B cell (primary cell): ENCODE measurements at regions not wholly inside any gene's neighbourhood (a gene's known extent, or its start where the extent isn't known, plus 50 kb on each side); places are given as distances from the start of the nearest gene placed in this dataset.

Source experiments
- ATAC-seq: fragments of 200-7000 bp; cut with Tn5 transposase; one replicate; pipeline ENCODE4 v1.10.0; 2021; ENCODE audit warnings: low read depth, mild to moderate bottlenecking, moderate number of reproducible peaks, moderate library complexity
- CTCF ChIA-PET: fragments of 350-600 bp; sonication (Branson Sonifier 250); formaldehyde crosslinking; loops from one replicate; lab custom pipeline; 2021; ENCODE audit warnings: antibody characterized with exemption, inconsistent platforms; lab: Charles Lee
- POLR2A ChIA-PET: fragments of 350-600 bp; sonication (Branson Sonifier 250); formaldehyde crosslinking; loops from one replicate; lab custom pipeline; 2021; ENCODE audit warnings: antibody characterized with exemption; lab: Charles Lee
- DNase-seq: peaks from one replicate; pipeline ENCODE4 v3.0.0; 2013
- H2AFZ ChIP-seq: 2 replicates; pipeline ENCODE4 v1.6.1; 2012; ENCODE audit warnings: mild to moderate bottlenecking, low read depth, low read length; ENCODE audit not compliant: insufficient read depth, poor library complexity, severe bottlenecking
- H3K27ac ChIP-seq, 2 donors: 1 replicate in 1 of 2; 2 replicates in 1 of 2; pipeline ENCODE4 v1.5.1; 2012 to 2013; ENCODE audit warnings: low read length in 2 of 2, mild to moderate bottlenecking in 2 of 2, moderate library complexity in 1 of 2
- H3K27me3 ChIP-seq, 4 experiments: fragments of 200-600 bp in 1 of 4; sonication (generic) in 1 of 4; replicated peaks in 1 of 4; 1 replicate in 2 of 4; 2 replicates in 2 of 4; pipeline versions ENCODE4 v1.6.1 to v1.7.0; 2013 to 2016; ENCODE audit warnings: low read length in 3 of 4, mild to moderate bottlenecking in 2 of 4, mixed read lengths in 1 of 4, moderate library complexity in 1 of 4; ENCODE audit not compliant: insufficient read depth in 4 of 4, control insufficient read depth in 3 of 4; ENCODE audit errors: control extremely low read depth in 1 of 4
- H3K36me3 ChIP-seq, 2 experiments: replicated peaks in 1 of 2; 1 replicate in 1 of 2; 2 replicates in 1 of 2; pipeline versions ENCODE4 v1.6.1 to v1.7.1; 2013; ENCODE audit warnings: low read length in 1 of 2; ENCODE audit not compliant: insufficient read depth in 2 of 2, control insufficient read depth in 1 of 2; ENCODE audit errors: control extremely low read depth in 1 of 2, extremely low read depth in 1 of 2
- H3K4me1 ChIP-seq, 2 donors: fragments of 200-600 bp in 1 of 2; sonication (generic) in 1 of 2; 1 replicate in 1 of 2; 2 replicates in 1 of 2; pipeline versions ENCODE4 v1.5.1 to v1.6.1; 2013 to 2017; ENCODE audit warnings: low read length in 2 of 2; ENCODE audit not compliant: control insufficient read depth in 2 of 2, insufficient read depth in 2 of 2
- H3K4me2 ChIP-seq: replicated peaks from 2 replicates; pipeline ENCODE3; 2012; ENCODE audit warnings: mild to moderate bottlenecking, low read depth, low read length; ENCODE audit not compliant: poor library complexity, severe bottlenecking
- H3K4me3 ChIP-seq, 5 experiments: fragments of 200-600 bp in 1 of 5; sonication (generic) in 1 of 5; 1 replicate in 3 of 5; 2 replicates in 2 of 5; pipeline versions ENCODE4 v1.5.1 to v1.7.0; 2011 to 2016; ENCODE audit warnings: low read length in 4 of 5, mild to moderate bottlenecking in 4 of 5, low read depth in 2 of 5, control low read depth in 1 of 5, moderate library complexity in 1 of 5; ENCODE audit not compliant: insufficient read depth in 1 of 5; ENCODE audit errors: control extremely low read depth in 1 of 5, extremely low read depth in 1 of 5
- H3K79me2 ChIP-seq: fragments of 200-600 bp; sonication (generic); one replicate; pipeline ENCODE4 v1.6.0; 2016; ENCODE audit warnings: low read length; ENCODE audit not compliant: control insufficient read depth, insufficient read depth
- H3K9ac ChIP-seq: fragments of 200-600 bp; sonication (generic); 2 replicates; pipeline ENCODE4 v1.6.1; 2017; ENCODE audit warnings: mild to moderate bottlenecking, low read length, moderate library complexity
- H3K9me3 ChIP-seq, 3 donors: one replicate each; pipeline versions ENCODE4 v1.6.1 to v1.7.1; 2013; ENCODE audit warnings: low read length in 2 of 3; ENCODE audit not compliant: control insufficient read depth in 2 of 3, insufficient read depth in 1 of 3; ENCODE audit errors: control extremely low read depth in 1 of 3
- H4K20me1 ChIP-seq: 2 replicates; pipeline ENCODE4 v1.6.0; 2012; ENCODE audit warnings: mild to moderate bottlenecking, low read length; ENCODE audit not compliant: insufficient read depth, control insufficient read depth, poor library complexity, severe bottlenecking
- H3K27ac Mint-ChIP-seq: one replicate; pipeline ENCODE4 v1.8.0; 2021; ENCODE audit warnings: mixed read lengths
- H3K27me3 Mint-ChIP-seq: one replicate; pipeline ENCODE4 v1.8.0; 2021; ENCODE audit warnings: mixed read lengths
- H3K4me1 Mint-ChIP-seq: one replicate; pipeline ENCODE4 v1.8.0; 2021; ENCODE audit warnings: mixed read lengths
- H3K4me3 Mint-ChIP-seq: one replicate; pipeline ENCODE4 v1.8.0; 2021; ENCODE audit warnings: mixed read lengths
- H3K9me3 Mint-ChIP-seq: one replicate; pipeline ENCODE4 v1.8.0; 2022; ENCODE audit warnings: mixed read lengths; ENCODE audit not compliant: insufficient read depth
- EZH2 ChIP-seq: IDR thresholded peaks from 2 replicates; pipeline ENCODE4 v1.6.1; 2012; ENCODE audit warnings: borderline replicate concordance, low read depth, mild to moderate bottlenecking, moderate library complexity, low read length; ENCODE audit not compliant: insufficient read depth, poor library complexity, severe bottlenecking
- WGBS: methylation state at CpG from one replicate; pipeline ENCODE4 v1.1.5; 2013; ENCODE audit warnings: missing lambda C conversion rate; ENCODE audit not compliant: insufficient coverage; 5-methylcytosine and 5-hydroxymethylcytosine counted together
- intact Hi-C: fragments of 100-400 bp; cut with micrococcal nuclease; formaldehyde crosslinking; loops from one replicate; pipeline ENCODE4 v1.10.0; 2022
- TF ChIP-seq, protein P1 (sequence below): fragments of 200-600 bp; IDR thresholded peaks from one replicate; pipeline ENCODE4 v1.8.0; 2022; ENCODE audit warnings: antibody characterized with exemption, mild to moderate bottlenecking

DNA sequence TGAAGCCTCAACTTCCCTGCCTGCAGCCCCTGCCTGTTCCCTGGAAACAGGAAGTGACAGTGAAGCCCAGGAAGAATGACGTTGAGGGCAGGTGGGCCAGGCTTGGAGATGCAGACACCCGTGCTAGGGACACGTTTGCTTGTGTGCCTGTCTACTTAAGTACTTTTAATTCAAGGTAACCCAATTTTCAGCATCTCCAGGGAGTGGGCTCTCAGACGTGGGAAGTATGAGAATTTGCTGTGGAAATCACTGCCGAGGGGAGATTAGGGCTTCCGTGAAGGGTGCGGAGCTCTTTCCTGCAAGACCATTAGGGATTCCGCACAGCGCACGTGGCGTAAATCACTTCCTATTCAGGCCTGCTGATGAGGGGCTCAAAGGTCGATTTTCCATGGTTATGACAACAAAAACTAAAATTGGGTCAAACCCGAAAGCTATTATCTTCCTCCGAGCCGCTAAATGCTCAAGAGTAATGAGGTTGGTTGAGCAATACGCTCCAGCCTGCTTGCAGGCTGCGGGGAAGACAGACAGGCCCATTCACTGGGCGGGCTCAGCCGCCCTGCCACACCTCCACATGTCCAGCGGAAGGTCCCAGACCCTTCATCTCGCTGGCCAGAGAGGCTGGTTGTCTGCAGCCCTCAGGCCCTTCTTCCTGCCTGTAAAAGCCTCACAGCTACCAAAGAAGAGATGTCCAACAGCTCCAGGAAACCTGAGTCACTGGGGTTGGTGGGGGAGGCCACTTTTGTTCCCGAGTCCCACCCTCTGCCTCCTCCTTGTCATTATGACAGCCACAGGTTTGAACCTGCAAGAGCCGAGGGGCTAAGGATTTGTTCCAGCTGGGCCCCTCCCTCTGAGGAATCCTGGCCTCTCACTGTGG is 109.9 kb downstream of the RBFOX3 start:
- Mint-ChIP-seq H3K27ac (no peak overlapping the region), H3K4me1 (no peaks in the 10 kb centered on the region), H3K27me3 (peaks cover 37% of the 10 kb centered on the region), H3K9me3 (no peaks in the 10 kb centered on the region), H3K4me3 (no peak overlapping the region)
- intact Hi-C loops = no loop called here
- H3K36me3 ChIP-seq = no peaks in the 10 kb centered on the region
- no peak for DNase-seq
- H3K79me2 ChIP-seq = no peaks in the 10 kb centered on the region
- H3K4me2 ChIP-seq = no peak overlapping the region
- no peak for ATAC-seq
- H2AFZ ChIP-seq = no peak overlapping the region
- no peaks in the 10 kb centered on the region for H4K20me1 ChIP-seq
- 52% methylated on average over 19 of the region's 23 CpGs for WGBS
- no peaks in the 10 kb centered on the region for H3K27me3 ChIP-seq
- no peak overlapping the region for H3K27ac ChIP-seq
- ChIA-PET POLR2A (no interaction called here), CTCF (no interaction called here)
- H3K4me1 ChIP-seq = no peaks in the 10 kb centered on the region
- no peak overlapping the region for H3K9ac ChIP-seq
- TF ChIP-seq, protein P1, sequence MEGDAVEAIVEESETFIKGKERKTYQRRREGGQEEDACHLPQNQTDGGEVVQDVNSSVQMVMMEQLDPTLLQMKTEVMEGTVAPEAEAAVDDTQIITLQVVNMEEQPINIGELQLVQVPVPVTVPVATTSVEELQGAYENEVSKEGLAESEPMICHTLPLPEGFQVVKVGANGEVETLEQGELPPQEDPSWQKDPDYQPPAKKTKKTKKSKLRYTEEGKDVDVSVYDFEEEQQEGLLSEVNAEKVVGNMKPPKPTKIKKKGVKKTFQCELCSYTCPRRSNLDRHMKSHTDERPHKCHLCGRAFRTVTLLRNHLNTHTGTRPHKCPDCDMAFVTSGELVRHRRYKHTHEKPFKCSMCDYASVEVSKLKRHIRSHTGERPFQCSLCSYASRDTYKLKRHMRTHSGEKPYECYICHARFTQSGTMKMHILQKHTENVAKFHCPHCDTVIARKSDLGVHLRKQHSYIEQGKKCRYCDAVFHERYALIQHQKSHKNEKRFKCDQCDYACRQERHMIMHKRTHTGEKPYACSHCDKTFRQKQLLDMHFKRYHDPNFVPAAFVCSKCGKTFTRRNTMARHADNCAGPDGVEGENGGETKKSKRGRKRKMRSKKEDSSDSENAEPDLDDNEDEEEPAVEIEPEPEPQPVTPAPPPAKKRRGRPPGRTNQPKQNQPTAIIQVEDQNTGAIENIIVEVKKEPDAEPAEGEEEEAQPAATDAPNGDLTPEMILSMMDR = no peak
- TF ChIP-seq EZH2 = no peak
- peaks cover 0 to 5% (median 0%) of the 10 kb centered on the region in 3 donors for H3K9me3 ChIP-seq
- no peak overlapping the region for H3K4me3 ChIP-seq

- no peak for DNase-seq
- TF ChIP-seq EZH2 = no peak
- TF ChIP-seq, protein P1 = no peak
- H3K9me3 ChIP-seq = peaks cover 0 to 9% (median 0%) of the 10 kb centered on the region in 3 donors
- Mint-ChIP-seq H3K4me3 (no peak overlapping the region), H3K9me3 (no peaks in the 10 kb centered on the region), H3K27me3 (peaks cover 27% of the 10 kb centered on the region), H3K27ac (no peak overlapping the region), H3K4me1 (no peaks in the 10 kb centered on the region)
- intact Hi-C loops = no loop called here
- H3K4me3 ChIP-seq = no peak overlapping the region
- no peaks in the 10 kb centered on the region for H3K79me2 ChIP-seq
- no peak overlapping the region for H3K27ac ChIP-seq
- no peak overlapping the region for H3K9ac ChIP-seq
- ATAC-seq = no peak
- POLR2A ChIA-PET = no interaction called here
- H4K20me1 ChIP-seq = no peaks in the 10 kb centered on the region
- WGBS = 0% methylated on average over 1 of the region's 1 CpG
- H3K27me3 ChIP-seq = no peaks in the 10 kb centered on the region
- no peak overlapping the region for H3K4me2 ChIP-seq
- H2AFZ ChIP-seq = no peak overlapping the region
- CTCF ChIA-PET = no interaction called here
- no peaks in the 10 kb centered on the region for H3K36me3 ChIP-seq
- H3K4me1 ChIP-seq = no peaks in the 10 kb centered on the region
Measured at GRCh38 chr17:79498854-79499253, 112.0 kb downstream of the RBFOX3 start.
